Activated CD4-positive, alpha-beta T cell treated with anti-CD3 and anti-CD28 coated beads for 36 hours (primary cell): ENCODE measurements at regions not wholly inside any gene's neighbourhood (a gene's known extent, or its start where the extent isn't known, plus 50 kb on each side); places are given as distances from the start of the nearest gene placed in this dataset.

Source experiments
- ATAC-seq: fragments of 200-7000 bp; cut with Tn5 transposase; one replicate; pipeline ENCODE4 v1.10.0; 2021; ENCODE audit warnings: mild to moderate bottlenecking, moderate library complexity
- CTCF ChIA-PET: fragments of 350-600 bp; sonication (Branson Sonifier 250); formaldehyde crosslinking; loops from one replicate; lab custom pipeline; 2021; ENCODE audit warnings: antibody characterized with exemption; lab: Charles Lee
- POLR2A ChIA-PET: fragments of 350-600 bp; sonication (Branson Sonifier 250); formaldehyde crosslinking; loops from one replicate; lab custom pipeline; 2021; ENCODE audit warnings: antibody characterized with exemption, inconsistent platforms; lab: Charles Lee
- DNase-seq: peaks from one replicate; pipeline ENCODE4 v3.0.0-alpha.2; 2020
- H3K27ac Mint-ChIP-seq: one replicate; pipeline ENCODE4 v1.8.0; 2021; ENCODE audit warnings: mixed read lengths
- H3K27me3 Mint-ChIP-seq: one replicate; pipeline ENCODE4 v1.8.0; 2021; ENCODE audit warnings: mixed read lengths
- H3K36me3 Mint-ChIP-seq: one replicate; pipeline ENCODE4 v1.8.0; 2021; ENCODE audit warnings: low read depth, mixed read lengths
- H3K4me1 Mint-ChIP-seq: one replicate; pipeline ENCODE4 v1.8.0; 2021; ENCODE audit warnings: mixed read lengths
- H3K4me3 Mint-ChIP-seq: one replicate; pipeline ENCODE4 v1.8.0; 2021; ENCODE audit warnings: mild to moderate bottlenecking, moderate library complexity, mixed read lengths
- H3K9me3 Mint-ChIP-seq: one replicate; pipeline ENCODE4 v1.8.0; 2021; ENCODE audit warnings: low read depth, mixed read lengths
- intact Hi-C, 2 experiments: fragments of 100-400 bp; cut with DNase I in 1 of 2; cut with micrococcal nuclease in 1 of 2; formaldehyde crosslinking; loops; one replicate each; pipeline versions ENCODE4 v1.14.2 to v1.15.1; 2022 to 2024; cut with DNase I, micrococcal nuclease

DNA sequence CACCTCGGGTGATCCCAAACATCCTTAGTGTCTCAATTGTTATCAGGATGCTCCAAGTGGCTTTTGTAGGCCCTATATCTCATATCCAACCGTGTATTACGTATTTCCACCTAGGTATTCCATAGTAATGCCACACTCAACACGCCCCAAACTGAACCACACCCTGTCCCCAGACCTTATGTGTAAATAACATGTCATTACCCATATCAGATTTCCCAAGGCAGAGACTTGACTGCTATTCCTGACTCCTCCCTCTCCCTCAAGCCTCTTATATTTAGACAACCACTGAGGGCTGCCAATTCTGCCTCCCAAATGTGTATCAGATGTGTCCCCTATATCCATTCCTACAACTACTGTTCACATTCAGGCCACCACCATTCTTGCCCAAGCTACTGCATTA, 132.8 kb upstream of the NCAM1 start:
- ATAC-seq (no peak), DNase-seq (no peak)
- Mint-ChIP-seq H3K9me3 (no peaks in the 10 kb centered on the region), H3K4me3 (no peak overlapping the region), H3K27me3 (peaks cover 7% of the 10 kb centered on the region), H3K4me1 (no peaks in the 10 kb centered on the region), H3K36me3 (no peaks in the 10 kb centered on the region), H3K27ac (no peak overlapping the region)
- POLR2A ChIA-PET = no interaction called here
- intact Hi-C loops = no loop called here
- CTCF ChIA-PET = no interaction called here

DNA sequence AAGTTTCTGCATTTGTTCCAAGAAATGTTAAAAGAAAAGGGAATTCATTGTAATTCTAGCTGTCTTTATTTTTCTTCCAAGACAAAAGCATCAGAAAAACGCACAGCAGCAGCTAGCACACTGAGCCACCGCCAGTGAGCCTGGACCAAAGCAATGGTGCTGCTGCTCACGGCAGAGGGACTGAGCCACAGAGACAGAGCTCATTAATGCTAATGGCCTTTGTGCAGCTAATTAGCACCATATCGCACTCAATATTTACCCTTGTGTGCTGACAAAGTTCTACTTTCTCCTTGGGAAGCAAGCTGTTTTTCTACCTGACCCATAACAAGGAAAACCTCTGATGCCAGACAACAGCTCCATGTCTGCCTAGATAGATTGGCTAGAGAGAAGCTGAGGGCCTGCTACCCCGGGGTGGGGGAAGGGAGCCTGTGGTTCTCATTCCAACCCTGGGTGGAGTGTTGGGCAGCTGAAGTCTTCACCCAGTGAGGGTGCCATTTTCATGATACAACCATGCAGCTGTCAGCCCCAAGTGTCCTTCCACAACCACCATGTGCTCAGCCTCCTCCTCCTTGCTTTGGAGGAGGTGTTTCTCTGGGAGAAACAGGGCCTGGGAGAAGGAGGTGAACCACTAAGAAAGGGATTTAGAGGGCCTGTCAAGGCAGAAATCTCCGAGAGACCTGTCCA, 131.1 kb upstream of the NCAM1 start:
- Mint-ChIP-seq H3K4me3 (no peak overlapping the region), H3K27me3 (peaks cover 4% of the 10 kb centered on the region), H3K4me1 (no peaks in the 10 kb centered on the region), H3K9me3 (no peaks in the 10 kb centered on the region), H3K27ac (no peak overlapping the region), H3K36me3 (no peaks in the 10 kb centered on the region)
- ATAC-seq (no peak), DNase-seq (no peak)
- ChIA-PET POLR2A (no interaction called here), CTCF (interaction anchor here (0.9 to 1.2 kb wide), 2 partner anchors 14 to 959 kb away, joined by 3 read pairs; no protein-coding TSS in a partner anchor)
- intact Hi-C loops = no loop called here

DNA sequence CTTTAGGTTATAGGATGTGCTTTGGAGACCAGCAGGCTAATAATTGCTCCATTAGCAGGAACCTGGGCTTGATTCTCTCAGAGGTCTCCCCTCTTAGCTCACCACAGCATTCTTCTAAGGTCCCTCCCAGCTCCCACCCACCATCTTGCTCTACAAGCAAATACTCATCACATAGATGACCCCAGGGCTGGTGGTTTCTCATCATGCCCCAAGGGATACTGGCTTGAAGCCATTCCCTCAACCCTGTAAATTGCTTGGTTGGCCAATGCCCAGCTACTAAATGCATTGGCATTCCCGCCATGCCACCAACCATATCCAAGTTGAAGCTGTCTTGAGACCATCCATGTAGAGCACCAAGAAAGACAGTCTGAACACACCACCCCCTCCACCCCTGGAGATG, 130.2 kb upstream of the NCAM1 start:
- intact Hi-C loops = no loop called here
- peaks cover 4% of the 10 kb centered on the region for H3K27me3 Mint-ChIP-seq
- H3K36me3 Mint-ChIP-seq = no peaks in the 10 kb centered on the region
- DNase-seq (no peak), ATAC-seq (no peak)
- no peaks in the 10 kb centered on the region for H3K4me1 Mint-ChIP-seq
- no peak overlapping the region for H3K4me3 Mint-ChIP-seq
- ChIA-PET POLR2A (no interaction called here), CTCF (no interaction called here)
- no peaks in the 10 kb centered on the region for H3K9me3 Mint-ChIP-seq
- no peak overlapping the region for H3K27ac Mint-ChIP-seq

DNA sequence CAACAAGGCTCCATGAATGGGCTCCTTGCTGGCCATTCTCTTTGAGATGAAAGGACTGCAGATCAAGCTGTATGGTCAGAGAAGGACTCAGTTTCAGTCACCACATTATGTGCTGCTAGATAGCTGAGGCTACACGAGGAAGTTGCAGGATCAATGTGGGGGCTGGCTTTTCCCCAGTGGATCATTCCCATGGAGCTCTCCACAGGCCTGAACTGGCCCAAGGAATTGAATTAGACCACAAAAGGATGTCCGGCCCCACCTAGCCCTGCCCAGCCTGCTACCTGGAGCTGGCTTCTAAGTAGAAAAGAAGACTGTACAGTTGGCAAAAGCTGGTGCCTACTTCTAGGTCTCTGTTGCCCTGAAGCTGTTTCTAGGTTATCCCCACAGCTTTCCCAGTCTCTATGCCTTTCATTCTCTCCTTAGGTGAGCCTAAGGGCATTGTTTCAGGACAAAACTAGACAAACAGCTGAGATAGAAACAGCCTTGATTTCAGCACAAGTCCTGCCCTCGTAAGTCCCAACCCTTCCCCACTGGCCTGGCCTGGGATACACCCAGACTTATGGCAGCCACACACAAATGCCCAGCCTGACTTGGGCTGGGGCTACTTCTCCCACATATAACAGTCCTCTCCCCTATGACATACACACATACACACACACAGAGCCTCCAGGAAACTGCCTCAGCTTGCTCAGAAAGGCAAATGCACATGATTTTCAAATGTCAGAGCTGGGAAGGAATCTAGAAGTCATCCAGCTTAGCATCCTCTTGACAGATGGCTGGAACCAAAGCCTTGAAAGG, 129.1 kb upstream of the NCAM1 start:
- intact Hi-C loops = no loop called here
- peaks cover 3% of the 10 kb centered on the region for H3K27me3 Mint-ChIP-seq
- CTCF ChIA-PET = no interaction called here

DNA sequence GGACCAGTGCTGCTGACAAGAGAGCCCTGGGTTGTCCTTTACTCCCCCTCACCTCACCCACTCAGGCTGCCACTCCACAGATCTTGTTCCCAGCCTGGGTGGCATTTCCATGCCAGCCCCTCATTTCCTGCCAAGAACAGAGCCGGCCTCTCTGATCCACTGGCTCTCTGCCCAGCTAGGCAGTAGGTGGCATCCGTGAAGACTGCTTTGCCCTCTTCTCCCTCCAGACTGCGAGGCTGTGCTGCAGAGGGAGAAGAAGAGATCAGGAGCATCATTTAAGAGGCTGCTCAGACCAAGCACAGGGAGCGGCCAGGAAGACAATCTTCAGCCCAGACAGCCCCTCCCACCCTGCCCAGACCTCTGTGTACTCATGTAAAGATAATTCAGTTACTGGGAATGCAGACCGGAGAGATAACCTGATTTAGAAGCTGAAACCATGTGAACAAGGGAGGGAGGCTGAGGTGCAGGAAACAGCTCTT, 126.9 kb upstream of the NCAM1 start:
- H3K4me3 Mint-ChIP-seq = no peak overlapping the region
- CTCF ChIA-PET = no interaction called here
- H3K9me3 Mint-ChIP-seq = no peaks in the 10 kb centered on the region
- POLR2A ChIA-PET = no interaction called here
- DNase-seq = no peak
- no peaks in the 10 kb centered on the region for H3K4me1 Mint-ChIP-seq
- no peak for ATAC-seq
- no peak overlapping the region for H3K27ac Mint-ChIP-seq
- H3K27me3 Mint-ChIP-seq = peaks cover 3% of the 10 kb centered on the region
- intact Hi-C loops = no loop called here
- H3K36me3 Mint-ChIP-seq = no peaks in the 10 kb centered on the region

More for the DNA sequence above, 129.1 kb upstream of the NCAM1 start:
- POLR2A ChIA-PET = no interaction called here
- Mint-ChIP-seq H3K9me3 (no peaks in the 10 kb centered on the region), H3K4me1 (no peaks in the 10 kb centered on the region), H3K4me3 (no peak overlapping the region), H3K27ac (no peak overlapping the region), H3K36me3 (no peaks in the 10 kb centered on the region)
- ATAC-seq = no peak
- no peak for DNase-seq

DNA sequence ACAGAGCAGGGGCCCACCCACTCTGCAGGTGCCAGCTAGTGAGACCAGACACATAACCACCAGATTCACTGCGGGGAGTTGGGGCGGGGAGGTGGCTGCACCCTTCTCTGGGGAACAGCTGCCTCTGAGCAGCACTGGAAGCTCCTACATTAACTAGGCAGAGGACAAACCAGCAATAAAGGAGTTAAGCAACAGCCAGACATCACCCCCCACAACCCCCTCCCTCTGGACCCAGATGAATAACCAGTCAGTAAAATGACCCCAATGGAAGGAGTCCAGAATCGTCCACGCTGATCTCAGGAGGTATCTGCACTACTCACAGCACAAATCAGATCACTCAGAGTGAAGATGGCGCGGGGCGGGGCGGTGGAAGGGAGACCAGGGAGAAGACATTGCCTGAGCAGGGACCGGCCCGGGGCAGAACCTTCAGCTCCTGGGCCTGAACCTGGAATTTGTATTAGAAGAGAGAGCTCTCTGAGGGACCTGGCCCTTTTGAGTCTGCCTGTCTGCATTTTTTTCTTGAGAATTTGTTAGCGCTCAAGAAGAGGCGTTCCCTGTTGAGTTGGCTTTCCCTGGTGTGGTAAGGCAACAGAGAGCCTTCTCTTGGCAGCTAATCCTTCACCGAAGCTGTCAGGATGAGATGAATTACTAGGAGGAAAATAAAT, 125.5 kb upstream of the NCAM1 start:
- intact Hi-C loops = no loop called here
- POLR2A ChIA-PET = no interaction called here
- CTCF ChIA-PET = interaction anchor here (1.3 kb wide), 1 partner anchor 454 kb away, joined by 4 read pairs; no protein-coding TSS in a partner anchor
- DNase-seq = no peak
- Mint-ChIP-seq H3K36me3 (no peaks in the 10 kb centered on the region), H3K4me1 (no peaks in the 10 kb centered on the region), H3K4me3 (no peak overlapping the region), H3K27me3 (peaks cover 3% of the 10 kb centered on the region), H3K9me3 (no peaks in the 10 kb centered on the region), H3K27ac (no peak overlapping the region)
- ATAC-seq = no peak

DNA sequence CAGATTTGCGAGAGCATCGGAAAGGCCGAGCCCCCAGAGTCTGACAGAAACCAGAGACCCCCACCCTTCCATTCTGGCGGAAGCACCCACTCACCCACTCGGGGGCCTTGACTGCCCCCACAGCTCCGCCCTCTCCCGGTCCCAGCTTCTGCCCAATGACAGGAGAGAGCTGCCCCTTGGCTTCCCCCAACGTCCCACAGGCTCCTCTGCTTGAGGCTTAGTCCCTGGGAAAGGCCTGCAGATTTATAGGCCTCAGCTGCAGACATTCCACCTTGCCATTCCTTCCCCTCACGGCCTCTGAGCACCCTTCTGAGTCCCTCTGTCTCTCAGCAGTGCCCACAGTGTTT, 125.0 kb upstream of the NCAM1 start:
- DNase-seq (no peak), ATAC-seq (no peak)
- H3K27ac Mint-ChIP-seq = no peak overlapping the region
- H3K36me3 Mint-ChIP-seq = no peaks in the 10 kb centered on the region
- POLR2A ChIA-PET = no interaction called here
- H3K4me1 Mint-ChIP-seq = no peaks in the 10 kb centered on the region
- H3K27me3 Mint-ChIP-seq = peaks cover 3% of the 10 kb centered on the region
- intact Hi-C loops = no loop called here
- H3K4me3 Mint-ChIP-seq = no peak overlapping the region
- H3K9me3 Mint-ChIP-seq = no peaks in the 10 kb centered on the region
- CTCF ChIA-PET = interaction anchor here (1.3 kb wide), 1 partner anchor 453 kb away, joined by 4 read pairs; no protein-coding TSS in a partner anchor

DNA sequence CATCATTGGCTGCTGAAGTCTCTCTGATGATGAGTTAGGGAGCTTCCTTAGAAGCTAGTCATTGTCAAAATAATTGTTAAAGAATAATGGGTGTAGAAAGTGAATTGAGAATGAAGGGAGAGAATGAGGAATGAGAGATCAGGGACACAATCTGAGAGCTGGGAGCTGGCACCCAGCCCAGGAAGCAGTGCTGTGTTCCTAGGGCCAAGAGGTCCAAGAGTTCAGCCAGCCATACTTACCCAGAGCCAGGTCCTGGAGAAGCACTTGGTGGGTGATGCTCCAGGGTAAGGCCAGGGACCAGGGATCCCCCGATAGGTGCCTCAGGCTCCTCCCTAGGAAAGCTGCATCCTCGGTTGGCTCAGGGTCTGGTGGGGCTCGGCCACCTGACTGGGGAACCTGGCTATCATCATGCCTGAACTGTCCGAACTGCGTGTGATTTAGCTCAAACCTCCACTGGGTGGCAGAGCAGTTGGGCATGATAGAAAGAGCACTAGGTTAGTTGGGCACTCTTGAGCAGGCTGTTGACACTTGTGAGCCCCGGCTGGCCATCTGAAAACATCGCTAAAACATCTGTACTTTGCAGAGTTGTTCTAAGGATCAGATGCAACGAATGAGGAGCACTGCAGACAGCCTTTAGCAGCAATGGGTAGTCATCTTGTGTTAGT, 123.9 kb upstream of the NCAM1 start:
- Mint-ChIP-seq H3K36me3 (no peaks in the 10 kb centered on the region), H3K4me3 (no peak overlapping the region), H3K4me1 (no peaks in the 10 kb centered on the region), H3K9me3 (no peaks in the 10 kb centered on the region), H3K27ac (no peak overlapping the region), H3K27me3 (peaks cover 2% of the 10 kb centered on the region)
- ATAC-seq (no peak), DNase-seq (no peak)
- intact Hi-C loops = no loop called here
- POLR2A ChIA-PET = no interaction called here
- CTCF ChIA-PET = interaction anchor here (1.3 to 1.6 kb wide), 2 partner anchors 25 to 452 kb away, joined by 4 to 5 read pairs; no protein-coding TSS in a partner anchor

DNA sequence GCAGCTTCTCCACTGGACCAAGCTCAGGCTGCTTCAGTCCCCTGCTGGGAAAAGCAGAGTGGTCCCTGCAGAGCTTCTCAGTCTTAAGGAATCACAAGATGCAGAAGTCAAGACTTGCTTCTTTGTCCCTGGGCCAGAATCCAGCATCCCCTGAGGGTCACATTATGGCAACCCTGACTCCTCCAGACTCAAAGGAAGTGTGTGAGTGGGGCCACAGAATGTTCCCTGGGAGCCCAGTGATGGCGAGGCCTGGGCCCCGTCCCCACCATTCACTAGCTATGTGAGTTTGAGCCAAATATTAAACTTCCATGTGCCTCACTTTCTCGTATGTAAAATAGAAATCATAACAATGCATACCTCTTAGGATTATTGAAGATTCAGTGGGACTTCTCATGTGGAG, 122.2 kb upstream of the NCAM1 start:
- no peak for ATAC-seq
- H3K27me3 Mint-ChIP-seq = no peaks in the 10 kb centered on the region
- no peak overlapping the region for H3K27ac Mint-ChIP-seq
- H3K9me3 Mint-ChIP-seq = no peaks in the 10 kb centered on the region
- no peaks in the 10 kb centered on the region for H3K4me1 Mint-ChIP-seq
- ChIA-PET POLR2A (no interaction called here), CTCF (no interaction called here)
- intact Hi-C loops = no loop called here
- no peak overlapping the region for H3K4me3 Mint-ChIP-seq
- H3K36me3 Mint-ChIP-seq = no peaks in the 10 kb centered on the region
- DNase-seq = no peak

DNA sequence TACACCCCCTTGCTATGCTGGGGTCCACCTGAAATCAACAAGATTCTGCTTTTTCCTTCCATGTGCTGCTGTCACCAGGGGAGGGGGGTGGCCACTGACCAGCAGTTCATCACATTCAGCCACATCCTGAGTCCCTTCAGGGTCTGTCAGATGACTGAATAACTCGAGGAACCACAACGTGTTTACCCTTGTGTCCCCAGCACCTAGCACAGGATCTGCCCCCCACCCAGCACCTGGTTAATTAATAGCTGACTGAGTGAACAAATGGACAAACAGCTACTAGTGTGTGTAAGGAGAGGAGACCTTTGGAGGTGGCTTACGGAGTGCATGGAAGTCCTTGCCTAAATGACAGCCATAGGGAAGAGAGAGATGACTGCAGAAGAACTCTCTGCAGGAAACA, 119.5 kb upstream of the NCAM1 start:
- POLR2A ChIA-PET = no interaction called here
- Mint-ChIP-seq H3K4me3 (no peak overlapping the region), H3K9me3 (no peaks in the 10 kb centered on the region), H3K4me1 (no peaks in the 10 kb centered on the region), H3K27me3 (no peaks in the 10 kb centered on the region), H3K27ac (no peak overlapping the region), H3K36me3 (no peaks in the 10 kb centered on the region)
- intact Hi-C loops = no loop called here
- CTCF ChIA-PET = no interaction called here
- DNase-seq (no peak), ATAC-seq (no peak)

DNA sequence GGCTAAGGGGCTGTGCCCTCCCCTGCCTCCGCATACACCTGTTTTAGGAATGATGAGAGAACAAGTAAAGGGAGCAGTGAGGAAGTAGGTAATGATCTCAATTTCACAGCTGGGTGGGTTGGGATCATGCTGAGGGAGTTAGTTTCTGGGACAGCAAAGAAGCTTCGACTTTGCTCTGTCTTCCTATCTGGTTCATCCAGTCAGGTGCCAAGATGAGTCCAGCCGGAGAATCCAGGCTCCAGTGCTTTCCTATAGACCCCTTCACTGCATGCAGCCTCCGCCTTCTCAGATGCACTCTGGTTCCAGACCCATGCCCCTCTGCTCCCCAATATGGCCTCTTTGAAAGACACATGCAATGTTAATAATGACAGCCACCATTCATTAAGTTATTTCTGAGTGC, 119.1 kb upstream of the NCAM1 start:
- POLR2A ChIA-PET = no interaction called here
- ATAC-seq = no peak
- Mint-ChIP-seq H3K4me1 (no peaks in the 10 kb centered on the region), H3K9me3 (no peaks in the 10 kb centered on the region), H3K27ac (no peak overlapping the region), H3K27me3 (no peaks in the 10 kb centered on the region), H3K4me3 (no peak overlapping the region), H3K36me3 (no peaks in the 10 kb centered on the region)
- CTCF ChIA-PET = no interaction called here
- intact Hi-C loops = no loop called here
- no peak for DNase-seq
